ENCODE measurements at regions not wholly inside any gene's neighbourhood (a gene's known extent, or its start where the extent isn't known, plus 50 kb on each side); places are given as distances from the start of the nearest gene placed in this dataset.

DNA sequence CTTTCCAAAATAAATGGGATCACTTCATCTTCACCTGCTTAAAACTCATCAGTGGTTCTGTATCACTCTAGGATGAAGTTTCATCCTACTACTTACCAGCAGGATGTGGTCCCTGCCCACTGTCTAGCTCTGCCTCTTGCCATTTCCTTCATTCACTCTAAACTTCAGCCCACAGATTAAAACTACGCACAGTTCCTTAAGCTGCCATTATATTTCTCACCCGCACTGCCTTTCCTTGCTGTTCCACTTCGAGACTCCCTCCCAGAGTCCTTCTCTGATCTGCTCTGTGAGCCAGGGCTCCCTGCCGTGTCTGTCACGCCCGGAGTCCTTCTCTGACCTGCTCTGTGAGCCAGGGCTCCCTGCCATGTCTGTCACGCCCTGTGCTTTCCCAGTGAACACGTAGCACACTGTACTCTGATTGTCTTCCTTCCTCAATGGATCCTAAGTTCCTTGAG is 52.0 kb upstream of the NPAS1 start:
- peak overlapping the region; percentile 77 for H3K4me3 Mint-ChIP-seq
- H3K36me3 Mint-ChIP-seq, result no peaks in the 10 kb centered on the region

More for the DNA sequence above, 52.0 kb upstream of the NPAS1 start:
- Histone ChIP-seq H3K36me3 (ENCODE audit: control insufficient read depth, insufficient read depth, low read length) (no peaks in the 10 kb centered on the region), H3K4me1 (ENCODE audit: control insufficient read depth, insufficient read depth, low read length) (peaks cover 30% of the 10 kb centered on the region), H3K9me3 (ENCODE audit: control insufficient read depth, insufficient read depth, low read length) (no peaks in the 10 kb centered on the region), H3K27ac (ENCODE audit: low read length) (peak overlapping the region; percentile 15), H3K27me3 (ENCODE audit: control insufficient read depth, insufficient read depth, low read length) (no peaks in the 10 kb centered on the region), H3K4me3 (ENCODE audit: low read length) (no peak overlapping the region)
- DNase-seq (peak in 1 of 2 donors; percentile 77), ATAC-seq (peak; percentile 86 to 97 (median 92))
- Mint-ChIP-seq H3K4me1 (peaks cover 36 to 47% of the 10 kb centered on the region in 2 donors), H3K27ac (peak overlapping the region; percentile 65 to 67), H3K9me3 (no peaks in the 10 kb centered on the region), H3K27me3 (ENCODE audit: low read depth in 2 of 2) (no peaks in the 10 kb centered on the region)
- 27% methylated on average over 8 of the region's 8 CpGs for WGBS (ENCODE audit: insufficient coverage)
- intact Hi-C loops (cut with micrococcal nuclease), result loop anchor here (5.0 kb wide), 1 partner anchor 40 kb away; no protein-coding TSS in a partner anchor
- TF ChIP-seq, protein P1, sequence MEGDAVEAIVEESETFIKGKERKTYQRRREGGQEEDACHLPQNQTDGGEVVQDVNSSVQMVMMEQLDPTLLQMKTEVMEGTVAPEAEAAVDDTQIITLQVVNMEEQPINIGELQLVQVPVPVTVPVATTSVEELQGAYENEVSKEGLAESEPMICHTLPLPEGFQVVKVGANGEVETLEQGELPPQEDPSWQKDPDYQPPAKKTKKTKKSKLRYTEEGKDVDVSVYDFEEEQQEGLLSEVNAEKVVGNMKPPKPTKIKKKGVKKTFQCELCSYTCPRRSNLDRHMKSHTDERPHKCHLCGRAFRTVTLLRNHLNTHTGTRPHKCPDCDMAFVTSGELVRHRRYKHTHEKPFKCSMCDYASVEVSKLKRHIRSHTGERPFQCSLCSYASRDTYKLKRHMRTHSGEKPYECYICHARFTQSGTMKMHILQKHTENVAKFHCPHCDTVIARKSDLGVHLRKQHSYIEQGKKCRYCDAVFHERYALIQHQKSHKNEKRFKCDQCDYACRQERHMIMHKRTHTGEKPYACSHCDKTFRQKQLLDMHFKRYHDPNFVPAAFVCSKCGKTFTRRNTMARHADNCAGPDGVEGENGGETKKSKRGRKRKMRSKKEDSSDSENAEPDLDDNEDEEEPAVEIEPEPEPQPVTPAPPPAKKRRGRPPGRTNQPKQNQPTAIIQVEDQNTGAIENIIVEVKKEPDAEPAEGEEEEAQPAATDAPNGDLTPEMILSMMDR (IDR thresholded peaks at IDR 0.05), result no peak
